Calu3 (cell line): ENCODE measurements at regions not wholly inside any gene's neighbourhood (a gene's known extent, or its start where the extent isn't known, plus 50 kb on each side); places are given as distances from the start of the nearest gene placed in this dataset.

Experiments used
- BruUV-seq: library from RNA; stranded (reverse); fragments of 400-500 nt; replicated peaks from 2 replicates; lab custom pipeline; 2021; lab: Mats Ljungman, UMichigan
- CTCF ChIA-PET: fragments of 300-600 bp; sonication (Branson Sonifier 250); formaldehyde crosslinking; loops from one replicate; lab custom pipeline; 2022; ENCODE audit warnings: antibody characterized with exemption; lab: Charles Lee
- DNase-seq: peaks from one replicate; pipeline ENCODE4 v3.0.0; 2022
- H3K27ac Mint-ChIP-seq: one replicate; pipeline ENCODE4 v1.8.0; 2022; ENCODE audit warnings: mixed read lengths; ENCODE audit not compliant: unreplicated experiment
- H3K27me3 Mint-ChIP-seq: one replicate; pipeline ENCODE4 v1.8.0; 2022; ENCODE audit warnings: mixed read lengths; ENCODE audit not compliant: unreplicated experiment
- H3K36me3 Mint-ChIP-seq: one replicate; pipeline ENCODE4 v1.8.0; 2022; ENCODE audit warnings: mild to moderate bottlenecking, moderate library complexity, mixed read lengths; ENCODE audit not compliant: insufficient read depth, unreplicated experiment
- H3K4me1 Mint-ChIP-seq: one replicate; pipeline ENCODE4 v1.8.0; 2022; ENCODE audit warnings: mild to moderate bottlenecking, low read depth, mixed read lengths; ENCODE audit not compliant: unreplicated experiment
- H3K4me3 Mint-ChIP-seq: one replicate; pipeline ENCODE4 v1.8.0; 2022; ENCODE audit warnings: mild to moderate bottlenecking, low read depth, moderate library complexity, mixed read lengths; ENCODE audit not compliant: unreplicated experiment
- H3K9me3 Mint-ChIP-seq: one replicate; pipeline ENCODE4 v1.8.0; 2022; ENCODE audit warnings: low read depth, mixed read lengths; ENCODE audit not compliant: unreplicated experiment
- intact Hi-C: fragments of 100-400 bp; cut with micrococcal nuclease; formaldehyde crosslinking; loops from one replicate; pipeline ENCODE4 v1.10.0; 2022; ENCODE audit not compliant: unreplicated experiment
- TF ChIP-seq, protein P1 (sequence below): fragments of 200-600 bp; IDR thresholded peaks from one replicate; pipeline ENCODE4 v1.8.0; 2022; ENCODE audit warnings: antibody characterized with exemption; ENCODE audit not compliant: unreplicated experiment

DNA sequence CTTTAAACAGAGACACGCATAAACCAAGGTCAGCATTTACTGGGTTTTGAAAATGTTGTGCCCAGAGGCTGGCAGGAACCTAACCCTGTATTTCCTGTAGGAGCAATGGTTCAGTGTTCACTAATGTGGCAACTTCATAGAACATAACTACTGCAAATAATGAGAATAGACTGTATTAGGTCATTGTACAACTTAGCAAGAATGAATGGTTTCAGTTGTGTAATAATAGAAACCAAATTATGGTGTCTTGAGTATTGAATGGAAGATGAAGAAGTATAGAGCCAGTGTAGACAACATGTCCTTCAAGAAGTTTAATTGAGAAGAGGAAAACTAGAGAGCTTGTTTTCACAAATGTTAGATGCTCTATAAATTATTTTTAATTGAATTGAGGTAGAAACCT lies 172.5 kb downstream of the BUB3 start:
- Mint-ChIP-seq H3K4me3 (no peak overlapping the region), H3K4me1 (no peaks in the 10 kb centered on the region), H3K27me3 (peaks cover 16% of the 10 kb centered on the region), H3K27ac (no peak overlapping the region), H3K9me3 (peaks cover 2% of the 10 kb centered on the region), H3K36me3 (no peaks in the 10 kb centered on the region)
- DNase-seq, result no peak
- no TSS peak for BruUV-seq
- intact Hi-C loops, result no loop called here
- CTCF ChIA-PET, result no interaction called here
- TF ChIP-seq, protein P1, sequence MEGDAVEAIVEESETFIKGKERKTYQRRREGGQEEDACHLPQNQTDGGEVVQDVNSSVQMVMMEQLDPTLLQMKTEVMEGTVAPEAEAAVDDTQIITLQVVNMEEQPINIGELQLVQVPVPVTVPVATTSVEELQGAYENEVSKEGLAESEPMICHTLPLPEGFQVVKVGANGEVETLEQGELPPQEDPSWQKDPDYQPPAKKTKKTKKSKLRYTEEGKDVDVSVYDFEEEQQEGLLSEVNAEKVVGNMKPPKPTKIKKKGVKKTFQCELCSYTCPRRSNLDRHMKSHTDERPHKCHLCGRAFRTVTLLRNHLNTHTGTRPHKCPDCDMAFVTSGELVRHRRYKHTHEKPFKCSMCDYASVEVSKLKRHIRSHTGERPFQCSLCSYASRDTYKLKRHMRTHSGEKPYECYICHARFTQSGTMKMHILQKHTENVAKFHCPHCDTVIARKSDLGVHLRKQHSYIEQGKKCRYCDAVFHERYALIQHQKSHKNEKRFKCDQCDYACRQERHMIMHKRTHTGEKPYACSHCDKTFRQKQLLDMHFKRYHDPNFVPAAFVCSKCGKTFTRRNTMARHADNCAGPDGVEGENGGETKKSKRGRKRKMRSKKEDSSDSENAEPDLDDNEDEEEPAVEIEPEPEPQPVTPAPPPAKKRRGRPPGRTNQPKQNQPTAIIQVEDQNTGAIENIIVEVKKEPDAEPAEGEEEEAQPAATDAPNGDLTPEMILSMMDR, result no peak

DNA sequence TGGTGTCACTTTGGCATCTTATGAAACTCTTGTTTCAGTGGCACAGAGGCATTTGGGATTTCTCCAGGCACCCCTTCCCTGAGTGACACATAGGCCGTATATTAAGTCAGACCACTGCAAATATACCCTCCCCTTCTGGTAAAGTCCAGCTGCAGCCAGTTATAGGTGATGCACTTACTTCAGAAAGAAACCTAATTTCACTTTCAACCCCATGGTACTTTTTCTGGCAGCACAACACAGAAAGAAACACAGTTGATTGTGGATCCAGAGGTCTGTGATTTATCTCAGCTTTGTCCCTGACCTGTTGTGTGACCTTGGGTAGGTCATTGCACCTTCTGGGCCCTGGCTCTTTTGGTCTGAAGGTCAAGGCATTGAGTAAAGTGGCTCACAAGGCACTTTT lies 173.2 kb downstream of the BUB3 start:
- Mint-ChIP-seq H3K27ac (no peak overlapping the region), H3K36me3 (no peaks in the 10 kb centered on the region), H3K27me3 (peaks cover 16% of the 10 kb centered on the region), H3K4me1 (no peaks in the 10 kb centered on the region), H3K4me3 (no peak overlapping the region), H3K9me3 (peaks cover 2% of the 10 kb centered on the region)
- CTCF ChIA-PET, result no interaction called here
- BruUV-seq, result no TSS peak
- intact Hi-C loops, result no loop called here
- DNase-seq, result no peak
- TF ChIP-seq, protein P1, result no peak

DNA sequence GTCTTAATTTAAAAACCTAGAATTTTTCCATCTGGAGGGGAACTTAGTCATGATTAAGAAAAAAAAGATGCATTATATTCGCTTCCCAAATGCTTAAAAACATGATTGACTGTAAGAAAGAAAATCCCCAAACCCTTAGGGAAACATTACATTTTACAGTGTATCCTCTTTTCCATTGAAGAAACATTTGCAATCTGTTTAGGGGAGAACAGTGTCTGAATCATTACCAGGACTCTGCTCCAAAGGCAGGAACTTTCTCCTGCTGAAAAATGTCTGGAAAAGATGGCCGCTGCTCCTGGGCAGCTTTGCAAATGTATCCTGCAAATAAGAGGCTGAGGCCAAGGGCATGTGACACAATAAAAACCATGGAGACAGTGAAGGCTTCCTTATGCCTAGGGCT lies 173.7 kb downstream of the BUB3 start:
- no peak overlapping the region for H3K4me3 Mint-ChIP-seq
- H3K9me3 Mint-ChIP-seq, result peaks cover 2% of the 10 kb centered on the region
- H3K4me1 Mint-ChIP-seq, result no peaks in the 10 kb centered on the region
- TF ChIP-seq, protein P1, result no peak
- H3K27me3 Mint-ChIP-seq, result peaks cover 16% of the 10 kb centered on the region
- CTCF ChIA-PET, result no interaction called here
- BruUV-seq, result no TSS peak
- no peaks in the 10 kb centered on the region for H3K36me3 Mint-ChIP-seq
- no peak for DNase-seq
- intact Hi-C loops, result no loop called here
- H3K27ac Mint-ChIP-seq, result no peak overlapping the region

DNA sequence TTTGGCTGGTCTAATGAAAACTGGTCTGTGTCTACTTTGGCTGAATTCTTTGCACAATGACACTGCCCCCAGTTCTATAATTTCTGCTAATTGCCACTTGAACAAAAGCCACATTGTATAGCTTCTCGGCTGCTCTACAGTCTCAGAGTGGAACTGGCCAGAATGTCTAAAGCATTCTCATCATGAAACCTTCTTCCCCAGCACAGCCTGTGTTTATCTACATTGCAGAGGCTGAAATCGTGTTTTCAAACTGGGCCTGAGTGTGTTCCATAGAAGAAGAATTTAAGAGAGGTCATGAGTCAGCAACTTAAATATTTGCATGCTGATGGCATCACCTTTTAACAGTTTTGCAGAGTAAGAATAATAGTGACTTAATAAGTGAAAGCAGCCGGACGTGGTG lies 177.2 kb downstream of the BUB3 start:
- H3K4me3 Mint-ChIP-seq, result no peak overlapping the region
- CTCF ChIA-PET, result no interaction called here
- no peaks in the 10 kb centered on the region for H3K36me3 Mint-ChIP-seq
- TF ChIP-seq, protein P1, result no peak
- intact Hi-C loops, result no loop called here
- H3K4me1 Mint-ChIP-seq, result no peaks in the 10 kb centered on the region
- H3K27ac Mint-ChIP-seq, result no peak overlapping the region
- BruUV-seq, result no TSS peak
- peaks cover 4% of the 10 kb centered on the region for H3K9me3 Mint-ChIP-seq
- no peak for DNase-seq
- H3K27me3 Mint-ChIP-seq, result no peaks in the 10 kb centered on the region
